GM19035 (cell line): ENCODE measurements at regions not wholly inside any gene's neighbourhood (a gene's known extent, or its start where the extent isn't known, plus 50 kb on each side); places are given as distances from the start of the nearest gene placed in this dataset.
A peak's percentile ranks its signal among the peaks of the same experiment; 100 is the strongest.

Source experiments
- ATAC-seq: cut with Tn5 transposase; IDR thresholded peaks from one replicate; pipeline ENCODE4 v1.9.1; 2021; ENCODE audit not compliant: unreplicated experiment

DNA sequence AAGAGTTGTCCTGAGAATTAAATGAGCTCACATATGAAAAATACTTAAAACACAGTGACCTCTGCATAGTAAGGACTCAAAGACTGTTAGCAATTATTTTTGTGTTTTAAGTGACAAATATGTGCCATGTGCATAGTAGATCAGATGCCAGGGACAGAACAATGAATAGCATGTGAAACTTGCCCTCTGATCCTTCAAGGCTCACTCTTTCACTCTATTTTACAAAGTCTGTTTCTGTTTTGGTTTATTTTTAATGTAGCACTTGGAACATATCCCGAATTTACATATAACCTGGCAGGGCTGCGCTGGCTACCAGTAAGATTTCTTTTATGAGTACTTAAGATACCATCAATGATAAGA lies 135.5 kb upstream of the TNFAIP3 start:
- no peak for ATAC-seq

DNA sequence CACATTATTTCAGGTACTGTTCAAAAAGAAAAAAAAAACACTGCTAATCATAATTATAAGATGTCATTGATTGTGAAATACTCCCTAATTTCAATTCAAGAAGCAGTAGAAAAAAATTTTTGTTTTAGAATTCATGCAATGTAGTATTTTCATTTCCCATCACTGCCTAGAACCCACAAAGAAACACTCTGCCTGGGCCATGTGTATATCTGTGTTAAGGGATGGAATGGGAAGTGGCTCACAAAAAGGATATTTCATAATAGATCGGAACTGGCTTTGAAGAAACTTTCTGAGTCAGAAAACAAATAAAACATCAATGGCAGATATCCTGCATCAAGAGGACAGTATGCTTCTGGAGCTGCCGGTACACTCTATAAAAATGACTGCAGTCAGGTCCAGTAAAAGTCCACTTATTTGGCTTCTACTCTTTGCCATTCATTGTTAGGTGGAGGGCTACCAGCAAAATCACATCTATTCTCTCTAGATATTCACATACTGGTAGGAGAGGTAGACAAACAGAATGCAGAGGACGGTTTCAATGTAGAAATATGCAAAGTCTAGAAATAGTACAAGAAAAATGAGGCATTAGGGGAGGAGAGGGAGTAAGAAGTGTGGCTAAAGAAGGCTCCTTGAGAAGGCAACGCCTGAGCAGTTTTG lies 135.0 kb upstream of the TNFAIP3 start:
- no peak for ATAC-seq

GRCh38 chr6:137733372-137733771 lies 133.7 kb upstream of the TNFAIP3 start:
- no peak for ATAC-seq

DNA sequence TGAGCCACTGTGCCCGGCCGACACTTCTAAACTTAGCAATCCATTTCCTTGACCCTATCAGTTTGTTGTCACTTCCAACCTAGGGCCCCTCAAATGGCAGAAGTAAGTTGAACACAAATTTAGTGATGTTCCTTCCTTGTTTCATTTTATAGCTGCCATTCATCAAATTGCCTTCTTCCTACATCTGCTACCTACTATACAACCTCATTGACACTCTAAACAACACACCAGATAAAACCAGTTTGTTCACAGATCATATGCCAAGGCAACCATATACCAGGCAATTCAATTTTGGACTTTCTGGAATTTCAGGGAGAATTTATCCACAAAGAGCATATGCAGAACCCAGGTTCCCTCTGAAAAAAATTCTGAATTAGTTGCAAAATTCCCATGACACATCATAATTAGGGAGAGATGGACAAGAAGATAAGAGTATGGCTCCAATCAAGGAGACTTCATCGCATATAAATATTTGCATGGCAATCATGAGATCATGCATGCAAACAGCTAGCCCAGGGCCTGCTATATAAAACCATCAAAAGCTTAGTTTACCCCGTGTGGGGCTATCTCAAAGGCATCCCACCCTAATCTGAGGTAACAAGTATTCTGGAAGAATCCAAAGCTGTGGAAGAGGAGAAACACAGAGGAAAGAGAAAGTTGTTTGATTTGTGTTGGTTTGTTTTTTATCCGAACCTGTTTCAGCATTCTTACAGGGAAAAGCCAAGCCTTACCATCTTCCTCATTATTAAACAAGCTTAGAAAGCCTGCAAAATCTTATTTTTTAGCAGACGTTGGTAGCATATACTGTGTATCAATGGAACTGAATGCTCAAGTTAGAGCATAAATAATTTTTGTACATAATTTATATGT lies 132.8 kb upstream of the TNFAIP3 start:
- ATAC-seq, result no peak

DNA sequence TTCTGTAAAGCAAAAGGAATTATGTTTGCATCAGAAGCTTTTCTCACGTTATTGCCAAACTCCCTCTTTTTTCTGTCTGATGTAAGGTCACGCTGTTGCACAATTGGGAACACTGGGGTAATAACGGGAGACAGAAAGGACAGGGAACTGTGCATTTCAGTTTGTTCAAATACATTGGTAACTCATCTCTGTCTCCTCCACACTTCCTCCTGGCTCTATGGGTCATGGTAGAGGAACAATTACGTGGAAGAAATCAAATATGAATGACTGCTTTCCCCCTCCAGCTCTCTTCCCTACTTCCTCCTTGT lies 132.2 kb upstream of the TNFAIP3 start:
- no peak for ATAC-seq

- ATAC-seq, result peak; percentile 71
Observed at GRCh38 chr6:137736048-137736818, 130.8 kb upstream of the TNFAIP3 start.

- ATAC-seq, result no peak
Observed at GRCh38 chr6:137736911-137737310, 130.1 kb upstream of the TNFAIP3 start.

GRCh38 chr6:137737836-137738596 lies 129.0 kb upstream of the TNFAIP3 start:
- ATAC-seq, result no peak

DNA sequence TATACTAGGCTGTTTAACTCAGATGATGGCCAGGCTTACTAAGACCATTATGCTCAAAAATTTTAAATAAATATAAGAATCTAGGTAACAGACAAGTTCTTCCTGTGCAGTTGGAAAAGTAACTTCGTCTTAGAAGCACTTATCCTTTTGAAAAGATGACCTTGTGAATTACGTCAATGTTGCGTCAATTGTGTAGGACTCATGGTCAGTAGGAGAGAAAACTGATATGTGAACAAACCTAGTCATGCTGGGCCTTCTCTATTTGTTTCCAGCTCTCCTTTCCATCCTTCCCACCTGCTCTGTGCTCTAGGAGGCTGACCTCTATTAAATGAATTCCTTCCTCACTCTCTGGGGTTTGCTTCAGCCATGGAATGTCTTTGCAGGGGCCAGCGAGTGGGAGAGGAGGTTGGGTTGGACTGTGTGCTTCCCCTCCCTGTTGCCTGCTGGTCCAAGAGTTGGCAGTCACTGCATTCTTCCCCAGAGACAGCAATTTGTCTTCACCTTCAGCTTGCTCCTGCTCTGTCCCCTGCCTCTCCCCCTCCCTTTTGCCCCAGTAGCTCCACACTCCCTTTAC lies 128.0 kb upstream of the TNFAIP3 start:
- no peak for ATAC-seq

GRCh38 chr6:137739544-137739943 lies 127.5 kb upstream of the TNFAIP3 start:
- ATAC-seq, result no peak

- no peak for ATAC-seq
Observed at GRCh38 chr6:137740091-137740755, 126.8 kb upstream of the TNFAIP3 start.

- ATAC-seq, result no peak
Observed at GRCh38 chr6:137740967-137741761, 125.9 kb upstream of the TNFAIP3 start.

DNA sequence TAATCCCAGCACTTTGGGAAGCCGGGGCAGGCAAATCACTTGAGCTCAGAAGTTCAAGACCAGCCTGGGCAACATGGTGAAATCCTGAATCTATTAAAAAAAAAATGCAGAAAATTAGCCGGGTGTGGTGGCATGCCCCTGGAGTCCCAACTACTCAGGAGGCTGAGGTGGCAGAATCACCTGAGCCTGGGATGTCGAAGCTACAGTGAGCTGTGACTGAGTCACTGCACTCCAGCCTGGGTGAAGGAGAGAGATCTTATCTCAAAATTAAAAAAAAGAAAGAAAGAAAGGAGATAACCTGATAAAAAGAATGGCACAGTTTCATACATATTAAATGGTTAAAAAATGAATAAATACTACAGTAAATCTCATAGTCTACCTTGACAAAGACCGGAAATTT lies 123.6 kb upstream of the TNFAIP3 start:
- ATAC-seq, result no peak

- ATAC-seq, result peak; percentile 68
Observed at GRCh38 chr6:137744877-137745276, 122.2 kb upstream of the TNFAIP3 start.

DNA sequence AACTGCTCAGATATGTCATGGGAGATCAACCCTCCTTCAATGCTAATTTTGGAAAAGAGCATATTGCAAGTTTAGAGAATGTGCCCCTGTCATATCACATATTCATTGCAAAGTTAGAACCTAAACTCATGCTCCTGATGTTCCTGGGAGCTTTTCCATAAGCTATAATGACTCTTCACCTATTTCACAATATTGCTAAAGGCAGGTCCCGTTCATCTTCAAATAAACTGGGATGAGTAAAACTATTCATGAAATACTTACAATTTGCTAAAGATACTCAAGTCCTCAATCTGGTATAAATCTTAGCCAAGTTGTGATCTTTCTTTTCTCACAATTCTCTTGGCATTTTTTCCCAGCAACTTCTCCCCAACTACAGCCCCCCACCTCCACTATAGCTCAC lies 121.7 kb upstream of the TNFAIP3 start:
- ATAC-seq, result no peak

DNA sequence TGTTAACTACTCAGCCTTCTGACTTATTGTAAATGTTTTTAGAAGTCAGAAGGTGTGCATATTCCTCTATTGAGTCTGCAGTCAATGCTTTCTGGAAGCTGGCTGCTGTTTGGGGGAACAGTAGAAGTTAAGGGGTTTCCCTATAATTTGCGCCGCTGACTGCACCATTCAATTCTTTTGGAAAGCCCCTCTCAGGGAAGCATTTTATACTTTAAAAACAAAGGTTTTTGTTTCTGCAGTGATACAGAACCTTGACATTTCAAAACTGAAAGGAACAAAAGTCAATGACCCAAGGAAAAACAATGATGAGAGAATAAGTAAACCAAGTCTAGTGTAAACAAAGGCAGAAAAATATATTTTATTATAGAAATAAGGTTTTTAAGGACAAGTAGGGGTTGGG lies 120.8 kb upstream of the TNFAIP3 start:
- ATAC-seq, result no peak

- ATAC-seq, result no peak
Observed at GRCh38 chr6:137749696-137750211, 117.3 kb upstream of the TNFAIP3 start.

DNA sequence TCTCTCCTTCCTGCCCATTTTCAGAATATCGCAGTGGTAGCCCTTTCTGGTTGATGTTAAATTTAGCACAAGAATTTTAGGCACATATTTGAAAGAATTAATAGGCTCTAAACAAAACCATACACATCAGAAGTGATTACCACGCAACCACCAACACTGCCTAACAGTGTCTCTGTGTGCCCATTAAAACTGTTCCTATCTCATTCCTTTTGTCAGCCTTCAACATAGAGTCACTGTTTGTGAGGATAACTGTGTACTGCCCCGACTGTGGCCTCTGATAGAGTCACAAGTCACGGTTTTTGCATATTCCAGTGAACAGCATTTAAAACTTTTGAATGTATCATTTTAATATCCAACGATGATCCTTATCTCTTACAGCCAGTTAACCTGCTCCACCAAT lies 116.8 kb upstream of the TNFAIP3 start:
- no peak for ATAC-seq
